NCI-H510A (cell line): ENCODE measurements at regions not wholly inside any gene's neighbourhood (a gene's known extent, or its start where the extent isn't known, plus 50 kb on each side); places are given as distances from the start of the nearest gene placed in this dataset.

Experiments
- DNase-seq: peaks from one replicate; lab custom pipeline; 2025; lab: John Stamatoyannopoulos, UW

DNA sequence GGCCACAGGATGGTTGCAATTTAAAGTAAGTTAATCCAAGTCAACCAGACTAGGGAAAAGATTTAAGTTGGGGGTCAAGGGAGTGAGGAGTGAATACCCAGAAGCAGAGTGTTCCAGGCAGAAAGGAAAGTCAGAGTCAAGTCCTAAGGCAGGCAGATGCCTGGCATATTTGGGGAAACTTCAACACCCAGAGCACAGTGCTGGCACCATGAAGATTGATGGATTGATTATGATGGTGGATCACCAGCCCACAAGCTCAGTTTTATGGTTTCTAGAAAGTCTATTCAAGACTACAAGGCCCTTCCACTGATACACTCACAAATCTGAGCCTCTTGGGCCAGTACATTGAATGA is 100.1 kb upstream of the DUSP10 start:
- DNase-seq = no peak

DNA sequence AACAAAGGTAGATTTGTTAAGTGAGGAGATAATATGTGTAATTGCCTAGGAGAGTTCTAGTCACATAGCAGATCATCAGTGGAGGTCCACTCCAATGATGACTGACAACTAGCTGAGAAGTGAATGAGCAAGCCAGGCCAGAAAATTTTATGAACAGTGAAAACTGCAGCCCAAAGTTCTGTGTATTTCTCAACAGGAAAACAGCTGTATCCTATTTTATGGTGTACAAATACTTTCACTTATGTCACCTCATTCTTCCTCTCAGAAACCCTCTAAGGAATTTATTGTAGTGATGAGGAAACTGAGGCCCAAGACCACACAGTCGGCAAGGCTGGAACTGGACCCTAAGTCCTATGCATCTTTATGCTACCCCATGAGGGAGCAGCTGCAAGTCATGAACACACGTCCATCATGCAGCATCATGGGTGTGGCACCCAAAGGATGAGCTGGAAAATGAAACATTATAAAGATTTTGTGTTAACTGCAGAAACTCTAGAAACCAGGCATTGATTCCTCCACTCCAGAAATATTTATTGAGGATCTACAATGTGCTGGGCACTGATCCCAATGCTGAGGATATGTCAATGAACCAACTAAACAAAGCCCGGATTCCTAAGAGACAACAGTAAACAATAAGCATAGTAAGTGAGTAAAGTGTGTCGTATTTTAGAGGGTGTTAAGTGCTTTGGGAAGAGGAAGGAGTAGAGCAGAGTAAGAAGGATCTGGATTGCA is 99.5 kb upstream of the DUSP10 start:
- no peak for DNase-seq

DNA sequence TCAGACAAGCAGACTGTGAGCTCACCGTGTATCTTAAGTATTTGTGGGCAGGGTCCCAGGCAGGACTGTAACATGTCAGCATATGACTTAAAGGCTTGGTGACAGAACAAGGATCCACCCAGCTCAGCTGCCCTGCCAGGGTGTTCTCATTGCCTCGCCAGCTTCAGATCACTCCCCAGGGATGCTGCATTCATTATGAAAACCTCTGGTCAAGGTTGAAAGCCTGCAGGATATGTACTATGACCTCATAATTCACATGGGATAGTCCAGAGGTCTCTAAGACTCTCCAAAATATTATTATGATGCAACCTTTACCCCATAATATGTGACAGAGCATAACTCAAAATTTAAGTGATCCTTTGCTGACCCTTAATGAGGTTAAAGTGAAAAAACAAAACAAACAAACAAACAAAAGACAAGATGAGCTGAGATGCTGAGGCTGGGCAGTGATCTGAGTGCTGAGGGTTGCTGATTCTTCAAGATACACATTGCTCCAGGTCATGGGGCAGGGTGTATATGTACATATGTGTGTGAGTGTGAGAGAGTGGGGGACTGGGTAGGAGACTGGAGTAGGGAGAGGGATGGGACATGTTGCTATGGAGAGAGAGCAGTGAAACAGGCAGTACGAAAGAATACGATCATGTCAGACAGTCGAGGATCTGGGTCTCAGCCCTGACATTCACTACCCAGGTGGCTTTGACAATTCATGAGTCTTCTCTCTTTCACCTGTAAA is 98.8 kb upstream of the DUSP10 start:
- no peak for DNase-seq

DNA sequence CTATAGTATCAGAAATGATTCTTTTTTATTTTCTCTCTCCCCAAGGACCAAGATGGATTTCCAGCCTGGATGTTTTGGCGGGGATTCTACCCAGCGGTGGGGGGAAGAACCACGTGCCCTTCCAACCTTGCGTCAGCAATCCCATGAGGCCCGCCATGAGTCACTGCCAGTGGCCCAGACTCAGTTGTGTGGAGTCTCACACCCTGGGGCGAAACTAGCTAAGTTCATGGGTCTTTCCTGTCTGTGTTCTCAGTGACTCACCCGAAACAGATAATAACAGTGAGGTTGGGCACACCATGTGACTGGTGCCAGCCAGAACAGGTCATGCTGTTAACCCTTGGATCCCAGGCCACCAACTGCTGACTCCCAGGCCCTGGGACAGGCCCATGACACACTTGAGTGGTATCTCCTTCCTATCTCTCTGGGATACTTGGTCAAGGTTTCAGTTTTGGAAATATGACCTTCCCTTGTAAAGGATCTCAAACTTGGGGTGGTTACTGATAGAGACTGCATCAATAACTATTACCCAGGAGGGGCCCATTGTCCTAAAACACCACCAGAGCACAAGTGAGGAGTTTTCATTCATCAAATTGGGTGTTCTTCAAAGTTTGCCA is 98.0 kb upstream of the DUSP10 start:
- no peak for DNase-seq

DNA sequence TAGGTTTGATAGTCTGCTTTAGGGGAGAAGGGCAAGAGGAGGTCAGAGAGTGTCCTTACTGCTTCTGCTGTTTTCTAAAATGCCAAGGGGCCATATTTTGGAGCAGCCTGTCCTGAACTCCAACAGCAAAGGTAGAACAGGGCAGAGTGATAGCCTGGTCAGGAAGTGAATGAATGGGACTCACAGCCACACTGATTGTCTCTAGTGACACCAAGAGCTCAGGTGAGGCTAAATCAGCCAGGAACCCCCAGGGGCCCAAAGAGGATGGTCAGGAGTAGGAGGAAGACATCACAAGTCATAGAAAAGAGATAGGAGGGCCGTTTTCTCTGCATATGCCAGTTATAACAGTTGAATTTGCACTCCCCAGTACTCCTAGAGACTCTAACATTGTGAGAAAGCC is 97.4 kb upstream of the DUSP10 start:
- no peak for DNase-seq

DNA sequence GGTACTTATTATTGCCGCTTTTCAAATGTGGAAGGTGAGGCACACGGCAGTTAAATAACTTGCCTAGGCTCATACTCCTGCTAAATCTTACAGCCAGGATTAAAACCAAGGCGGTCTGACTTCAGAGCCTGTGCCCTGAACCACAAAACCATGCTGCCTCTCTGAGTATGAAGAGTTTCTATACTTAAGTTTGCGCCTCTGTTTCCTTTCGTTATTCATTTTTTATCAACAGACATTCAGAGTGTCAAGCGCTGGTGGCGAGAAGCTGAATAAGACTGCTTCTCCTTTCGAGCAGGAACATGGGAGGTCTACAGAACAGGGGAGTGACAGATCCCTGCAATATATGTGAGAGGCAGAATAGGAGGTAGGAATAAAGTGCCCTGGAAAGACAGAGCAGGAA is 96.0 kb upstream of the DUSP10 start:
- no peak for DNase-seq

DNA sequence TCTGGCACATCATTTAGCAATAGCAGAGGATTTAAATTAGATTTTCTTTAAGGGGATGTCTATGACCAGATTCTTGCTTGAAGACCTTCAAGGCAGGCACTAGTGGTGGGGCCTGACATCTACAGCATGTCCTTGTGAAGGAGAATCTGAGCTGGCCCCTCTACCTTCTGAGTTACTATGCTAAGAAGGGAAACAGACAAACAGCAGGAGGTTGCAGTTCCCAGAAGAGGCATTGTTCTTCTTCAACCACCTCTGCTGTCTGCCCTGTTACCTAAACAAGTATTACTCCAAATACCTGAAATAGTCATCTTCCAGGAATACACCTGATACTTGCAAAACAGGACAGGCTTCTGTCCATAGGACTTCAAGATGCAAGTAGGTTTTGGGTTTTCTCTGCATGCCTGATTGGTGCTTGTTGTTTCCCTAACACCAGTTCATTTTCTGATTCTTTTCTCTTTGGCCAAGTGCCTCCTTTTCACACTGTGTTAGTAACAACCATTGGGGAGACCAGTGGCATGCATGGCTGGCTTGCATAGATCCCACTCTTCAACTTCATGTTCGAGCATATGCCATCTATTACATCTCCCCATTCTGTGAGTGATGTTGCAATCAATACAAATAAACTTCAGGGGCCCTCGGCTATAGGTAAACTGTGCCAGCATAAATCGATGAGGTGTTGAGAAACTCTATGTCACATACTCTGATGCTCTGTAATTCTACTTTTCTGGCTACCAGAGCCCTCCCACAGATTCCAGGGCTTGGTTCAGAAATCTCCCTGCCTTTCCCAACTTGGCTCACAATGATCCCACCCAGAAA is 93.0 kb upstream of the DUSP10 start:
- DNase-seq = no peak

DNA sequence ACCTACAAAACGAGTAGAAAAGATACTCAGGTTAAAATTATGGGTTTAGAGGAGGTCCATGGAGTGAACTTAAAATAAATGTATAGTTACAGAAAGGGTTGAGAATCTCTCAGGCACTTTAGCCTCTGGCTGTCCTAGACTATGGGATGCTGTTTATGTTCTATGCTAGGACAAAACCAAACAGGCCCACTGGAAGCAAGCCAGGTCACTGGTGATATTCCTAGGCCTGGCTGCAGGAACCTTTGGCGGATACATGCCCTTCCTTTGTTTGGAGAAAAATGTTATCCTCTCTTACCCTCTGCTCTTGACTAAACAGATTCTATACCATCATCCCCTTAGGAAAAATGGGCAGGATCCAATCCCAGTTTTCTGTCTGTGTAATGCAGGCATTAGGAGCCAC is 90.7 kb upstream of the DUSP10 start:
- no peak for DNase-seq

DNA sequence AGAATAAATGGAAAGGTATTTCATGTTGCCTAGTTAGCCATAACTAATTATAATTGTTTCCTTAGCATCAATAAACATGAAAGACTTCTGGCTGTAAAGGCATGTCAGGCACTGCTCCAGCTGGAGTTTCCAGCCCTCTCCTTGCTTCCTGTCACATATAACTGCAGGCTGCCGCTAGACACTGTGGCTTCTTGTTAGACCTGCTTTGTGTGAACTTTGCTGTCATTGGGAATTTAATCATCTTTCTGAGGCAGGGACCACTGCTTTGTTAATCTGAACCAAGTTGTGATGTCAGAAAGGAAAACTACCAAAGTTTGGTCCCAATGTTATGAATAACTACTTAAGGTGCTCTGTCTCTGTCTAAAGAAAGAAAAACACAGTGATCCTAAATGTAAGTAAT is 90.3 kb upstream of the DUSP10 start:
- DNase-seq = no peak

DNA sequence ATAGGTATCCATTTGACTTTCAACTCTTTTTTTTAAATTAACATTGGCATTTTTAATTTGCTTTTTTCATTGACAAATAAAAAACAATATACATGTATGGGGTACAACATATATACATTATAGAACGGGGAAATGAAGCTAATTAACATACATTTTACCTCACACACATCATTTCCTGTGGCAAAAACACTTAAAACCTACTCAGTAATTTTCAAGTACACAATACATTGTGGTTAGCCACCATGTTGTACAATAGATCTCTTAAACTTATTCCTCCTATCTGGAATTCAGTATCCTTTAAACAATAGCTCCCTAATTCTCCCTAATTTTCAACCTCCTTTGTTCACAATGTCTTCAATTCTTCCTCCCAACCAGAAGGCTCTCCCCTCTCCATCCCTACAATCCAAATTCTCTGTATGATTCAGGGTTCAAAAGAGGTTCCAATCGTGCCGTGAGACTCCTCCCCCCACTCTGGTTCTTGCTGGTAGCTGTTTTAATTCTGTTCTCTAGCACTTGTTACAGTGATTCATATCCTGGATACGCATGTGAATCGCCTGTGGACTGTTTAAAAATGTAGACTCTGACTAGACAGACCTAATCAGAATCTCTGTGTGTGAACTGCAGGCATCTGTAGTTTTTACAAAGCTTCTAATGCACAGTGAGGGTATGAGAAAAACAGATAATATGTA is 87.6 kb upstream of the DUSP10 start:
- no peak for DNase-seq

DNA sequence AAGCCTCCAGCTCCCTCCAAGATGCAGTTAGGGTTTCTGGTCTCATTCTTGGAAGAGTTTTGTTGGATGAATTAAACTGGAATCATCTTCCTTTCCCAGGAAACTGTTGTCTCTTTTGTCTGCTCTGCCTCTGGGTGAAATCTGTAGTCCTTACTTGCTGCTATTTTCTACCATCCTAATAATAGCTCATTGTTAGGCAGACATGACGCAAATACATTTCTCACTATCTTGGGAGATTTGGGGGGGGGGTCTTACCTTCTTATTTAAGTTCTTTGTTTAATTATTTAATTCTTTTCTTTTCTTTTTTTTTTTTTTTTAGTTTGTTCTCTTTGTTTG is 85.4 kb upstream of the DUSP10 start:
- DNase-seq = no peak

DNA sequence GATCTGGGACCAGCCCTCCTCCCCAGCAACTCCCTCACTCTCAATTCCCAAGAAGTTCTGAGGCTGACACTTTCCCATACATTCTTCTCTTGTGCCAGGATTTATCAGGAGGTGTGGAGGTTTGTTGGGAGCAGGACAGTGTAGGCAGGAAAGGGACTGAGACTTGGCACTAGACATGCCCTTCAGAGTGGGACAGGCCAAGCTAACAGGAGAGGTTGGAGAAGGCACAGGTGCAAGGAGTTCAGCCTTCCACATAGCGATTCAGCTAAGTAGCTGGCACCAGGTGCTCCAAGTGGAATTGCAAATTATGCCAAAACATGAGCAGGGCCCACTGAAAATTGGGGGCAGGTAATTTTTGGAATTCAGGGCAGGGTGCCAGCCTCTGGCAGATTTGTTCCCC is 83.0 kb upstream of the DUSP10 start:
- no peak for DNase-seq

DNA sequence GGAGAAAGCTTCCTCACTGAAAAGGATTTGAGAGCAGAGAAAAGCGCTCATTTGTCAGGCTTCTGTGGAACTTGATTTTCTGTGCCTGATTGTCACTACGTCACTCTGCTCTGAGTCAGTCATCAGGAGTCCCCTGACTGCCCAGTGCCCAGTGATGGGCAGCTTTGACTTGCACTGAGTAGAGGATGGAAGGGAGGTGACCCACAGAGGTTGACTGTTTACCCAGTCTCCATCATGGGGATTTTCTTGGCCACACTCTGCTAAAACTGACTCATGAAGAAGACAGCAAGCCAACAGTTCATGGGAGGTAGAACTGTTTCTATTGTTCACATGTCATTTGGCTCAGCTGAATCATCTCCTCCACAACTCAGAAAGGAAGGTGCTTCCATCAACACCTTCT is 82.1 kb upstream of the DUSP10 start:
- no peak for DNase-seq

DNA sequence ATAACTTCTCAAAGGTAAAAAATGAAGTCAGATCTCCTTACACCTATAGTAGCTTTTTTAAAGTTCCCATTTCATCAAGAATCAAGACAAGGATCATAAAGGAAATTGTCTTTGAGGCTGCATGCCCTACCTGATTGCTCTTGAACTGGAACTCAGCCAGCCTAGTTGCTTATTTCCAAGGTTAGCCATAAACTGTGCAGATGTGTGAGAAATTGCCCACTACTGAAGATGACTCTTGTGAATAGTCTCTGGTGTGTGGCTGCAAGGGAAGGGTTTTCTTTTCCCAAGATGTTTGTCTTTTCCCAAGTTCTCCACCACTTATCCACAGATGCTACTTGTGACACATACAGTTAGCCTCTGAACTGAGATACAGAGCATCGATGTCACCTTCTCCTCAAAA is 81.7 kb upstream of the DUSP10 start:
- no peak for DNase-seq

DNA sequence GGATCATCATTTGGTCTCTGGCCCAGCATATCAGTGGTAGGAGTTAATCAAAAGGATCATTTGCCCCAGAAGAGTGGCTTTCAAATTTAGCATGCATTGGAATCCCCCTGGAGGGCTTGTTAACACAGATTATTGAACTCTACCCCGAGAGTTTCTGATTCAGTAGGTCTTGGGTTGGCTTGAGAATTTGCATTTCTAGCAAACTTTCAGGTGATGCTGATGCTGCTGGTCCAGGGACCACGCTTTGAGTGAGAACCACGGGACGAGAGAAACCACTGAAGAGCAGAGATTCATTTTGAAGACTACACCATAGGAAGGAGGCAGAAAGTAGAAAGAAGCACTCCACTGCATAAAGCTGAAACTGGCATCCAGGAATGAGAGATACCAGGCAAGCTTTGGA is 81.3 kb upstream of the DUSP10 start:
- DNase-seq = no peak

DNA sequence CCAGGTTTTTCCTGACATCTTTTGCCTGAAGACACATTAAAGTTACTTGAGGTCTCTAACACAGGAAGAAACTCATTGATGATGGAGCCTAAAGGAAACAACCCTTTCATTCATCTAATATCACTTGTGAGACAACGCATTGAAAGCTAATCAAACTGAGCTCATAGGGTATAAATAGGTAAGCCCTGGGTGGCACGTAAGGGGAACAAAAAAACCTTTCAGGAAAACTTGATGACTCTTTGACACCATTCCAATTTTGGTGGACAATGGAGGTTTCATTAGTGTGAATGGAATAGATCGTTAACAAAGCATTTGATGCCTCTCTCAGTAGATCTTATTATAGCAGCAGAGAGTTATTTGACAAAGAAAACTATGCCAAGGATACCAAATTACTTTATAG is 80.7 kb upstream of the DUSP10 start:
- DNase-seq = no peak

DNA sequence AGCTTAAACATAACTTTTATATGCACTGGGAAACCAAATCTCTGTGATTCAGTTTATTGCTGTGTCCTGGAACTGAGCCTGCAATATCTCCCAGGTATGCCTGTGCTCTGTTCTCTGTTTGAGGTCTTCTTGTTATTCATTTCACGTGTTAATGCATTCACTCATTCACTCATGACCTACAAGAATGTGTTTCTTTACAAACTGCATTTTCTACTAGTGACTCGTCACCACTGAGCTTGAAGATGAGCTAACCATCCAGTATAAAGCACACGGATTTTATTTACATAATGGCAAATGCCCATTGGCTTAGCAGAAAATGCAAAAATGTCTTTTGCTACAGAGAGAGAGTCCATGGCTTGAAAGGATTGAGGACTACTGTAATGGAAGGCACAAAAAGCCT is 75.0 kb upstream of the DUSP10 start:
- DNase-seq = no peak

DNA sequence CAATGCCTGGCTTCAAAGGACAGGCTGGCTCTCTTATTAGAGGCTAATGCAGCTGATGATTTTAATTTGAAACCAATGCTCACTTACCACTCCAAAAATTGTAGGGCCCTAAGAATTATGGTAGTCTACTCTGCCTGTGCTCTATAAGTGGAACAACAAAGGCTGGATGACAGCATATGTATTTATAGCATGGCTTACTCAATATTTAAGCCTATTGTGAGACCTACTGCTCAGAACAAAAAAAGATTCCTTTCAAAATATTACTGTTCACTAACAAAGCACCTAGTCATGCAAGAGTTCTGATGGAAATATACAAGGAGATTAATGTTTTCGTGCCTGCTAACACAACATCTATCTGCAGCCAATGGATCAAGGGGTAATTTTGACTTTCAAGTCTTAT is 73.8 kb upstream of the DUSP10 start:
- no peak for DNase-seq

DNA sequence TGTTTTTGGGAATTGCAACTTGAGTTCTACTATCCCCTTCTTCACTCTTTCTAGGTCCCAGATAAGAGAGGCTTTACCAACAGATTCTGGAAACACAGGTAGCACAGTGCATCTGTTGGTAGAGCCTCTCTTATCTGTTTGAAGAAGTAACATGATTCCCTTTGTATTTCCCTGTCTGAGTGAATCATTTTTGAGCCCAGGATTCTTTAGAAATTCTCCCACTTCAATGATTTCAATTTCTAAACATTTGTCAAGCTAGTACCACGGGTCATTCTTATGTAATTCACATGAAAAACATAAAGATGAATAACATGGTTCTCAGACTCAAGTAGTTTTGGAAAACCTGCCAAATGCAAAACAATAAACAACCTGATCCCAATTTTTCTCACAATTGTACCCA is 72.0 kb upstream of the DUSP10 start:
- DNase-seq = no peak

DNA sequence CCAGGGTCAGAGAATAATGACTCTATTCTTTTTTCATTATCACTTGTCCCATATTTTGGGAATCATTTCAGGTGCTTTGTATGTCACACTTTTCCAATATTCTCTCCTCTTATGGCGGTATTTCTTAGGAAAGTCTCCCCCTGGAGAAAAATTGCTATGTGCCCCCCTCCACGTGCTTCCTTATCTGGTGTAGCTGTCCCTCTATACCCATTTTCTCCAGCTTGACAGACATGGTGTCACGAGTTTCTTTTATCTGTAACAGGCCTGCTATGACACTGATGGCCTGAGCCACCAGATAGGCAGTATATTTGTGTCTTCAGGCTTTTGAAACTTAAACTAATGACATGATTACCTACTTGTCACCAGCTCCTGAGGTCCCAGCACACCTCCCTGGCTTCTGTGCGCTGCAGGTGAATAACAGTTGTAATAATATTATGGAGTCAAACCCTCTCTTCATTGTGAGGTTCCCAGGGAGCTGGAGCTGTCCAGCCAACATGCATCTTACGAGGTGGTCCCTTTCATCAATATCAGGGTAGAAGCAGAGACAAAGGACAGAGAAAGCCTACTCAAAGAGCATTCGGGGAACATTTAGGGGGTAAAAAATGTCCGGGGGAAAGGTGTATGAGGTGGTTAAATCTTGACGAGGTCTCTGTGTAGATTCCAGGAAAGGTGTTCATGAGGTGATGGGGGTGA is 71.2 kb upstream of the DUSP10 start:
- DNase-seq = no peak

DNA sequence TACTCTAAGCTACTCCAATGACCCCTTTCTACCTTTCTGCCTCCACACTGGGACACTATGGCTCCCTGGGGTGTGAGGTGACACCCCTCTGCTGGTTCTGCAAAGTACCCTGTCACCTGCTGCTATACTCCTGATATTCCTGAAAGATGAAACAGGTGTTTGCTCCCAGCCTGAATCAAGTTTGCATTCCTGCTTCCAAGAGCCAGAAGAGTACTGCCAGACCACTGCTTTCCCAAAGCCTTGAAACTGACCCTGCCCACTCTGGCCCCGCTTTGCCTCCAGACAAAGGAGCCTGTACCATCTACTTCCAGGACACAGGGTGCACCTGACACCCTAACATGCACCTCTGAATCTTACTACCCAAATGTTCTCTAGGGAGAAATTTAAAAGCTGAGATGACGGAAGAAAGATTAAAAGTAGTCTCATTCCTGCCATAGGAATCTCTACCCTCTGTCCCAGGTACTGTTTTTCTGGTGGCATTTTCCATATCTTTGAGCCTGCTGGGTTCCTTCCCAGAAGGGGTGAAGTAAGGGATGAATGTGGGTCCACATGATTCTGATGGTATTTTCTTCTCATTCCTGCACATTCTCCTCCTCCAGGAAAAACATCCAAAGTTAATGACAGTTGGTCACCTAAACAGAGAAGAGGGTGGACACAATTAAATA is 70.3 kb upstream of the DUSP10 start:
- DNase-seq = no peak
